ENCODE measurements at regions not wholly inside any gene's neighbourhood (a gene's known extent, or its start where the extent isn't known, plus 50 kb on each side); places are given as distances from the start of the nearest gene placed in this dataset.

DNA sequence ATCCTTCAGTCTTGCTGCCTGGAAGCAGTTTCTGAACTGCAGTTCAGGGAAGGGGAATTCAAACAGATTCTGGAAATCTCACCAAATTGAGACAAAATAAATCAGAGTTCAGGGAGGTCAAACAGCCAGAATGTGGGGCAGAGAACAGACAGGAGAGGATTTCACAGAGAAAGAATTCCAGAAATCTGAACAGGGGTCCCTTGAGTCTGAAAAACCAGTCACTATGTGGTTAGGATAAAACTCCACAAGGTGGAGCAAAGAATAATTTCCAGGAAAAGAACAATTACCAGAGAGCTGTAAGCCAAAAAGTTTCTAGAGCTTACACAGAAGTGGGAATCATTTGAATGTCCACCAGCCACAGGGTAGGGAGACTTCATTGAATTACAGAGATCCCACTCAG, 84.7 kb downstream of the URB2 start:
- H2BK5ac ChIP-seq (ENCODE audit: low read depth, low read length, poor library complexity, severe bottlenecking), result no peak overlapping the region
- peak; percentile 3 for DNase-seq

GRCh38 chr1:229714306-229714705, 88.3 kb downstream of the URB2 start:
- no peak overlapping the region for H3K27ac ChIP-seq (ENCODE audit: low read length, poor library complexity, severe bottlenecking)
- no peak overlapping the region for H3K9ac ChIP-seq (ENCODE audit: low read length)
- no peak overlapping the region for H4K8ac ChIP-seq (ENCODE audit: low read length)
- no peak overlapping the region for H3K14ac ChIP-seq (ENCODE audit: low read length in 2 of 2)
- no peak overlapping the region for H2BK120ac ChIP-seq (ENCODE audit: low read depth, low read length)
- H3K79me1 ChIP-seq (replicated peaks; ENCODE audit: low read length, poor library complexity, severe bottlenecking), result no peaks in the 10 kb centered on the region
- no peak for DNase-seq
- H3K9me3 ChIP-seq (ENCODE audit: control insufficient read depth, low read length), result no peaks in the 10 kb centered on the region
- no peak overlapping the region for H3K4me3 ChIP-seq (ENCODE audit: insufficient read depth in 1 of 2, low read depth in 1 of 2, low read length in 2 of 2)
- H2BK5ac ChIP-seq (ENCODE audit: low read depth, low read length, poor library complexity, severe bottlenecking), result no peak overlapping the region
- no peak overlapping the region for H3K23ac ChIP-seq (ENCODE audit: low read length in 2 of 2)
- no peaks in the 10 kb centered on the region for H3K27me3 ChIP-seq (ENCODE audit: control insufficient read depth in 1 of 2, insufficient read depth in 1 of 2, low read length in 2 of 2)
- no peak overlapping the region for H2AFZ ChIP-seq (ENCODE audit: low read depth, low read length)
- no peak overlapping the region for H2BK15ac ChIP-seq (ENCODE audit: low read depth, poor library complexity, severe bottlenecking)
- no peak overlapping the region for H2BK12ac ChIP-seq (ENCODE audit: low read length in 2 of 2)
- H3K36me3 ChIP-seq (ENCODE audit: control insufficient read depth in 1 of 2, insufficient read depth in 2 of 2, low read depth in 1 of 2, low read length in 2 of 2), result no peaks in the 10 kb centered on the region
- H3K4ac ChIP-seq (ENCODE audit: low read depth in 1 of 2, low read length in 2 of 2), result no peak overlapping the region
- H4K91ac ChIP-seq (ENCODE audit: low read length), result no peak overlapping the region
- no peak overlapping the region for H2AK5ac ChIP-seq (ENCODE audit: low read length, severe bottlenecking)
- no peak overlapping the region for H3K4me2 ChIP-seq (ENCODE audit: low read length, poor library complexity, severe bottlenecking)
- no CpG with 5 or more reads among the region's 2 CpGs for WGBS
- peaks cover 8% of the 10 kb centered on the region for H3K4me1 ChIP-seq (ENCODE audit: control insufficient read depth, insufficient read depth, low read depth, low read length)
- no peak overlapping the region for H3K18ac ChIP-seq (ENCODE audit: low read depth in 1 of 2, low read length in 2 of 2)

More for the DNA sequence above, 84.7 kb downstream of the URB2 start:
- Histone ChIP-seq H2BK15ac (ENCODE audit: low read depth, poor library complexity, severe bottlenecking) (no peak overlapping the region), H3K9me3 (ENCODE audit: control insufficient read depth, low read length) (no peaks in the 10 kb centered on the region), H3K4ac (ENCODE audit: low read depth in 1 of 2, low read length in 2 of 2) (no peak overlapping the region), H3K23ac (ENCODE audit: low read length in 2 of 2) (no peak overlapping the region), H3K36me3 (ENCODE audit: control insufficient read depth in 1 of 2, insufficient read depth in 2 of 2, low read depth in 1 of 2, low read length in 2 of 2) (no peaks in the 10 kb centered on the region), H2AK5ac (ENCODE audit: low read length, severe bottlenecking) (no peak overlapping the region), H3K18ac (ENCODE audit: low read depth in 1 of 2, low read length in 2 of 2) (no peak overlapping the region), H2BK12ac (ENCODE audit: low read length in 2 of 2) (no peak overlapping the region), H3K4me1 (ENCODE audit: control insufficient read depth, insufficient read depth, low read depth, low read length) (peaks cover 1% of the 10 kb centered on the region), H3K4me2 (ENCODE audit: low read length, poor library complexity, severe bottlenecking) (no peak overlapping the region), H3K9ac (ENCODE audit: low read length) (no peak overlapping the region), H3K14ac (ENCODE audit: low read length in 2 of 2) (no peak overlapping the region), H2AFZ (ENCODE audit: low read depth, low read length) (no peak overlapping the region), H2BK120ac (ENCODE audit: low read depth, low read length) (no peak overlapping the region), H4K8ac (ENCODE audit: low read length) (no peak overlapping the region), H3K79me1 (replicated peaks; ENCODE audit: low read length, poor library complexity, severe bottlenecking) (no peaks in the 10 kb centered on the region), H3K27me3 (ENCODE audit: control insufficient read depth in 1 of 2, insufficient read depth in 1 of 2, low read length in 2 of 2) (no peaks in the 10 kb centered on the region), H4K91ac (ENCODE audit: low read length) (no peak overlapping the region), H3K4me3 (ENCODE audit: insufficient read depth in 1 of 2, low read depth in 1 of 2, low read length in 2 of 2) (no peak overlapping the region), H3K27ac (ENCODE audit: low read length, poor library complexity, severe bottlenecking) (peak overlapping the region; percentile 26)

GRCh38 chr1:229714964-229715603, 89.0 kb downstream of the URB2 start:
- H2BK120ac ChIP-seq (ENCODE audit: low read depth, low read length), result no peak overlapping the region
- peak overlapping the region; percentile 91 for H3K27ac ChIP-seq (ENCODE audit: low read length, poor library complexity, severe bottlenecking)
- H2AFZ ChIP-seq (ENCODE audit: low read depth, low read length), result no peak overlapping the region
- no peak overlapping the region for H3K4me2 ChIP-seq (ENCODE audit: low read length, poor library complexity, severe bottlenecking)
- no peak overlapping the region for H2BK12ac ChIP-seq (ENCODE audit: low read length in 2 of 2)
- no peak overlapping the region for H3K18ac ChIP-seq (ENCODE audit: low read depth in 1 of 2, low read length in 2 of 2)
- no peaks in the 10 kb centered on the region for H3K9me3 ChIP-seq (ENCODE audit: control insufficient read depth, low read length)
- H3K23ac ChIP-seq (ENCODE audit: low read length in 2 of 2), result no peak overlapping the region
- no peak overlapping the region for H3K4me3 ChIP-seq (ENCODE audit: insufficient read depth in 1 of 2, low read depth in 1 of 2, low read length in 2 of 2)
- no peak overlapping the region for H4K8ac ChIP-seq (ENCODE audit: low read length)
- no peak overlapping the region for H3K9ac ChIP-seq (ENCODE audit: low read length)
- H3K14ac ChIP-seq (ENCODE audit: low read length in 2 of 2), result no peak overlapping the region
- 77% methylated on average over 8 of the region's 8 CpGs for WGBS
- H2AK5ac ChIP-seq (ENCODE audit: low read length, severe bottlenecking), result peak overlapping the region; percentile 75
- no peaks in the 10 kb centered on the region for H3K79me1 ChIP-seq (replicated peaks; ENCODE audit: low read length, poor library complexity, severe bottlenecking)
- H3K4ac ChIP-seq (ENCODE audit: low read depth in 1 of 2, low read length in 2 of 2), result no peak overlapping the region
- H3K36me3 ChIP-seq (ENCODE audit: control insufficient read depth in 1 of 2, insufficient read depth in 2 of 2, low read depth in 1 of 2, low read length in 2 of 2), result no peaks in the 10 kb centered on the region
- no peak overlapping the region for H2BK5ac ChIP-seq (ENCODE audit: low read depth, low read length, poor library complexity, severe bottlenecking)
- H2BK15ac ChIP-seq (ENCODE audit: low read depth, poor library complexity, severe bottlenecking), result no peak overlapping the region
- DNase-seq, result peak; percentile 11
- H4K91ac ChIP-seq (ENCODE audit: low read length), result no peak overlapping the region
- H3K27me3 ChIP-seq (ENCODE audit: control insufficient read depth in 1 of 2, insufficient read depth in 1 of 2, low read length in 2 of 2), result no peaks in the 10 kb centered on the region
- peaks cover 8% of the 10 kb centered on the region for H3K4me1 ChIP-seq (ENCODE audit: control insufficient read depth, insufficient read depth, low read depth, low read length)

DNA sequence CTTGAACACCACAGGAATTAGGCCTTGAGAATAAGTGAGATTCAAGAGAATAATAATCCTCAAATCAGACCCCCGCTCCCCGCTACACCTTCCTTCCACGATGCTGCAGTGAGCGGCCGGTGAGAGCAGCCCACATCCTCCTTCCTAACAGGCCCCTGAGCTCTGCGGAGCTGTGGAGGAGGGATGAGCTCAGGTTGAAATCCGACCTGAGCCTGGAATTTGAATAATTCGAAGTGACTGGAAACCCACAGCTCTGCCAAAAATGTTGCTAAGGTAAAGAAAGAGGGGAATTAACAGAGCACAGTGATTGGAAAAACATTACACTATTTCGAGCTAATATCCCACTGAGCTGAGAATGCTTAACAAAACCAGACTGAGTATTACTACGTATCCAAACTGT, 90.0 kb downstream of the URB2 start:
- no peak for DNase-seq
- H4K8ac ChIP-seq (ENCODE audit: low read length), result no peak overlapping the region
- peak overlapping the region; percentile 75 for H2AK5ac ChIP-seq (ENCODE audit: low read length, severe bottlenecking)
- WGBS, result 86% methylated on average over 1 of the region's 10 CpGs
- no peaks in the 10 kb centered on the region for H3K79me1 ChIP-seq (replicated peaks; ENCODE audit: low read length, poor library complexity, severe bottlenecking)
- H3K23ac ChIP-seq (ENCODE audit: low read length in 2 of 2), result no peak overlapping the region
- H2BK5ac ChIP-seq (ENCODE audit: low read depth, low read length, poor library complexity, severe bottlenecking), result peak overlapping the region; percentile 80
- no peaks in the 10 kb centered on the region for H3K27me3 ChIP-seq (ENCODE audit: control insufficient read depth in 1 of 2, insufficient read depth in 1 of 2, low read length in 2 of 2)
- no peak overlapping the region for H4K91ac ChIP-seq (ENCODE audit: low read length)
- H3K4me1 ChIP-seq (ENCODE audit: control insufficient read depth, insufficient read depth, low read depth, low read length), result peaks cover 7% of the 10 kb centered on the region
- H2BK15ac ChIP-seq (ENCODE audit: low read depth, poor library complexity, severe bottlenecking), result no peak overlapping the region
- no peak overlapping the region for H2AFZ ChIP-seq (ENCODE audit: low read depth, low read length)
- no peak overlapping the region for H3K9ac ChIP-seq (ENCODE audit: low read length)
- H3K18ac ChIP-seq (ENCODE audit: low read depth in 1 of 2, low read length in 2 of 2), result no peak overlapping the region
- peak overlapping the region; percentile 91 for H3K27ac ChIP-seq (ENCODE audit: low read length, poor library complexity, severe bottlenecking)
- no peak overlapping the region for H2BK120ac ChIP-seq (ENCODE audit: low read depth, low read length)
- H3K14ac ChIP-seq (ENCODE audit: low read length in 2 of 2), result no peak overlapping the region
- no peaks in the 10 kb centered on the region for H3K9me3 ChIP-seq (ENCODE audit: control insufficient read depth, low read length)
- H3K36me3 ChIP-seq (ENCODE audit: control insufficient read depth in 1 of 2, insufficient read depth in 2 of 2, low read depth in 1 of 2, low read length in 2 of 2), result no peaks in the 10 kb centered on the region
- no peak overlapping the region for H3K4me2 ChIP-seq (ENCODE audit: low read length, poor library complexity, severe bottlenecking)
- H3K4ac ChIP-seq (ENCODE audit: low read depth in 1 of 2, low read length in 2 of 2), result no peak overlapping the region
- no peak overlapping the region for H2BK12ac ChIP-seq (ENCODE audit: low read length in 2 of 2)
- H3K4me3 ChIP-seq (ENCODE audit: insufficient read depth in 1 of 2, low read depth in 1 of 2, low read length in 2 of 2), result no peak overlapping the region

Data from mesenchymal stem cell (in vitro differentiated cells and primary cell).